GM06990 (cell line): ENCODE measurements at regions not wholly inside any gene's neighbourhood (a gene's known extent, or its start where the extent isn't known, plus 50 kb on each side); places are given as distances from the start of the nearest gene placed in this dataset.

Experiments
- DNase-seq: peaks from one replicate; pipeline ENCODE4 v3.0.0-alpha.2; 2011; ENCODE audit not compliant: insufficient read length; ENCODE audit errors: extremely low read depth
- H3K27me3 ChIP-seq: replicated peaks from 2 replicates; pipeline ENCODE4 v1.6.0; 2011; ENCODE audit warnings: low read length; ENCODE audit not compliant: control insufficient read depth, insufficient read depth
- H3K36me3 ChIP-seq: 2 replicates; pipeline ENCODE4 v1.5.1; 2011; ENCODE audit warnings: low read length; ENCODE audit not compliant: control insufficient read depth, insufficient read depth
- H3K4me3 ChIP-seq: replicated peaks from 2 replicates; pipeline ENCODE4 v1.5.1; 2011; ENCODE audit warnings: low read depth, mild to moderate bottlenecking, control low read depth, low read length
- CTCF ChIP-seq: IDR thresholded peaks from 2 replicates; pipeline ENCODE4 v1.5.1; 2011; ENCODE audit warnings: low read length, control low read depth, mild to moderate bottlenecking, inconsistent platforms; ENCODE audit not compliant: insufficient read depth, poor library complexity, severe bottlenecking

DNA sequence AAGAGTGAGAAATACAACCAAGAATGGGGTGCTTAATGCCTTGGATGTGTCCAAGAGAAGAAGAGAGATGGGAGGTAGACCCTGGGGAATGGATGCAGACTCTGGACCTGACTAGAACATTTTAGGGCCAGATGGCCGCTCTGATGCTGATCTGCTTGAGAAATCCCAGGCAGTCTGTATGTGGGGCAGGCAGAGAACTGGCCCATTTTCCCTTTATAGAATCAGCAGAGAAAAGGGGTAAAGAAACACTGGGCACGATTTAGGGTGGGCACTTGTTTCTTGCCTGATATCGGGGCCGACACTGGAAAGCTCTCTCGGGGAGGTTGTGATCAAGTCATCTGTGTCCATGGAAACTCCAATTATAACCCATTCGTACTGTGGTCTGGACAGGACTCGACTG lies 118.5 kb upstream of the FSTL4 start:
- TF ChIP-seq CTCF = no peak
- Histone ChIP-seq H3K4me3 (no peak overlapping the region), H3K36me3 (no peaks in the 10 kb centered on the region), H3K27me3 (no peaks in the 10 kb centered on the region)
- DNase-seq = no peak

DNA sequence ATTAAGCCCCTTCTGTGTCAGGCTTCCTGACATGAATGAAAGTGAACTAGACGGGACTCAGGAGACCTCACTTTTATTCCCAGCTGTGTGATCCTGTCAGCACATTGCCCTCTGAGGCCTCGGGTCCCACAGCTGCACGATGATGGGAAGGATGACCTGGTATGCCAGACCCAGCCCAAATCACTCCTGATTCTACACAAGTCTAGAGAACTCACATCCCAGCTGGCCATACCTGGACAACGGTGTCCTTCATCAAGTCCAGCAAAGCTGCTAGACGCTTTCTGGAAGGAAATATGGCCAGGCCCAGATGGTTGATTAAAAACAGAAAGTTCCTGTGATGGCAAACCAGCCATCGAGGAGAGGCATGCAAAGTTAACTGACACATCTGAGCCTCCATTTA lies 118.0 kb upstream of the FSTL4 start:
- no peaks in the 10 kb centered on the region for H3K36me3 ChIP-seq
- no peak for TF ChIP-seq CTCF
- H3K27me3 ChIP-seq = no peaks in the 10 kb centered on the region
- H3K4me3 ChIP-seq = no peak overlapping the region
- no peak for DNase-seq

- Histone ChIP-seq H3K36me3 (no peaks in the 10 kb centered on the region), H3K27me3 (no peaks in the 10 kb centered on the region), H3K4me3 (no peak overlapping the region)
- DNase-seq = no peak
- no peak for TF ChIP-seq CTCF
Measured at GRCh38 chr5:133729800-133730199, 117.5 kb upstream of the FSTL4 start.

DNA sequence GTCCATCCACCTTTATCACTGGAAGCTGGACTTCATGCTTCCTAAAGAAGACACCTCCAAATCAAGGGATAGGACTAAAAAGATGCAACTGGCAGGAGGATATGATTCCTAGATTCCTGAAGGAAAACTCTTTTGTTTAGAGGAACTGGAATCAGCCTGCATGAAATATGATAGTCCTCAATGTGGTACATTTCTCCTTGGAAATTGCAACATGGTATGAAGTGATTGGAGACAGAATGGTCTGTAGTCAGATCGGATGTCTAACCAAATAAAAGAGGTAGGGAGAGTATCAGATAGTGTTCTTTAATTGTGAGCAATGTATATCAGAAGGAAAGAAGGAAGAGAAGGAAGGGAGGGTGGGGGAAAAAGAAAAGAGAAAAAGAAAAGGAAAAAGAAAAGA lies 116.1 kb upstream of the FSTL4 start:
- Histone ChIP-seq H3K27me3 (no peaks in the 10 kb centered on the region), H3K36me3 (no peaks in the 10 kb centered on the region), H3K4me3 (no peak overlapping the region)
- no peak for TF ChIP-seq CTCF
- no peak for DNase-seq

GRCh38 chr5:133727636-133728035 lies 115.3 kb upstream of the FSTL4 start:
- no peak for DNase-seq
- TF ChIP-seq CTCF = no peak
- no peaks in the 10 kb centered on the region; the same call in 1 of the 2 replicates for H3K27me3 ChIP-seq
- no peak overlapping the region for H3K4me3 ChIP-seq
- no peaks in the 10 kb centered on the region for H3K36me3 ChIP-seq

DNA sequence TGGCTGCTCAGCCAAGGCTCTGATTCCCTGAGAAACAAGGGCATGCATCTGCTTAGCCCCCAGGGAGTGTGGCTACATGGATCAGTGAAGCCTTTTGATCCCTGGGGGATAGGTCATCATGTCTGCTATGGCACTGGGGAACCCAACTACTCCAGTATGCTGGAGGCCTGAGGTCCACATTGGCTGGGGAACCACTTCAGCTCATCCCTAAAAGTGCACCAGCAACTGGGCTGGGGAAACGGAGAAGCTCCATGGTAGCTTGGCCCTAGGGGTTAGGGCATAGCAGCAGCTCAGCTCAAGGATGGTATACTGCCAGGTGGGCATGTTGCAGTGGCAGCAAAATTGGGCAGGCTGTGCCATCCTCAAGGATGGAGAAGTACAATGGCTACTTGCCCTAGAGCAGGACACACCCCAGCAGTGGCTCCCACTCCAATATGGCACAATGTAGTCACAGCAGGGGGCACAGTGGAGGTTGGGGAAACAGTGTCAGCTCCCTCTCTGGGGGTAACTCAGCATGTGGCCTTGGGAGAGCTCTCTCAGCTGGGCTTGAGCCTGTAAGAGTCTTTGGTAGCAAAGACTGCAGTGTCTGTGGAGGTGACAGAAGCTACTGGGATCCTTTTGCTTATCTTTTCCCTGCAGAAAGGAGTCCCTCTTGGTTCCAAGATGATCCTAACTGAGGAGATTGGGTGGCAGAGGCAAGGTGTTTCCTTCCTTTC lies 111.5 kb upstream of the FSTL4 start:
- no peak for DNase-seq
- no peak for TF ChIP-seq CTCF
- no peaks in the 10 kb centered on the region; the same call in 1 of the 2 replicates for H3K27me3 ChIP-seq
- no peaks in the 10 kb centered on the region for H3K36me3 ChIP-seq
- H3K4me3 ChIP-seq = no peak overlapping the region
